BE2C (cell line): ENCODE measurements at regions not wholly inside any gene's neighbourhood (a gene's known extent, or its start where the extent isn't known, plus 50 kb on each side); places are given as distances from the start of the nearest gene placed in this dataset.

Source experiments
- DNase-seq: peaks from one replicate; pipeline ENCODE4 v3.0.0-alpha.2; 2020
- H3K27me3 ChIP-seq: fragments of 250-450 bp; sonication (Bioruptor Pico); 2 replicates; pipeline ENCODE4 v1.5.1; 2020; ENCODE audit warnings: mild to moderate bottlenecking
- H3K36me3 ChIP-seq: fragments of 250-450 bp; sonication (Bioruptor Pico); 2 replicates; pipeline ENCODE4 v1.5.1; 2020; ENCODE audit warnings: mild to moderate bottlenecking
- H3K4me1 ChIP-seq: fragments of 250-450 bp; sonication (Bioruptor Pico); 2 replicates; pipeline ENCODE4 v1.5.1; 2020
- H3K4me3 ChIP-seq: 2 replicates; pipeline ENCODE4 v1.5.1; 2011; ENCODE audit warnings: low read depth, low read length
- H3K9me3 ChIP-seq: fragments of 250-450 bp; sonication (Bioruptor Pico); 2 replicates; pipeline ENCODE4 v1.5.1; 2020
- CTCF ChIP-seq: IDR thresholded peaks from 2 replicates; pipeline ENCODE4 v1.5.1; 2012; ENCODE audit warnings: mild to moderate bottlenecking, low read depth, low read length

GRCh38 chr13:73516731-73517130 lies 457.9 kb downstream of the KLF5 start:
- DNase-seq, result no peak
- no peak for TF ChIP-seq CTCF
- Histone ChIP-seq H3K4me3 (no peak overlapping the region), H3K27me3 (peaks cover 40% of the 10 kb centered on the region), H3K9me3 (no peaks in the 10 kb centered on the region), H3K4me1 (no peaks in the 10 kb centered on the region), H3K36me3 (no peaks in the 10 kb centered on the region)

GRCh38 chr13:73514208-73514607 lies 455.4 kb downstream of the KLF5 start:
- H3K4me3 ChIP-seq, result no peak overlapping the region
- DNase-seq, result no peak
- H3K36me3 ChIP-seq, result no peaks in the 10 kb centered on the region
- peaks cover 25% of the 10 kb centered on the region for H3K27me3 ChIP-seq
- TF ChIP-seq CTCF, result no peak
- H3K9me3 ChIP-seq, result no peaks in the 10 kb centered on the region
- no peaks in the 10 kb centered on the region for H3K4me1 ChIP-seq

- DNase-seq, result no peak
- H3K4me3 ChIP-seq, result no peak overlapping the region
- H3K9me3 ChIP-seq, result no peaks in the 10 kb centered on the region
- no peak for TF ChIP-seq CTCF
- H3K4me1 ChIP-seq, result no peaks in the 10 kb centered on the region
- H3K36me3 ChIP-seq, result no peaks in the 10 kb centered on the region
- H3K27me3 ChIP-seq, result peaks cover 23% of the 10 kb centered on the region
These were observed 454.9 kb downstream of the KLF5 start for GRCh38 chr13:73513751-73514150.

GRCh38 chr13:73508841-73509240 lies 450.0 kb downstream of the KLF5 start:
- H3K36me3 ChIP-seq, result no peaks in the 10 kb centered on the region
- TF ChIP-seq CTCF, result no peak
- no peak overlapping the region for H3K4me3 ChIP-seq
- no peak for DNase-seq
- peaks cover under 1% of the 10 kb centered on the region; the same call in 1 of the 2 replicates for H3K27me3 ChIP-seq
- no peaks in the 10 kb centered on the region; the same call in 1 of the 2 replicates for H3K9me3 ChIP-seq
- H3K4me1 ChIP-seq, result no peaks in the 10 kb centered on the region

GRCh38 chr13:73505376-73505890 lies 446.6 kb downstream of the KLF5 start:
- DNase-seq, result no peak
- no peaks in the 10 kb centered on the region for H3K4me1 ChIP-seq
- no peaks in the 10 kb centered on the region for H3K36me3 ChIP-seq
- peaks cover 3% of the 10 kb centered on the region; the same call in 1 of the 2 replicates for H3K27me3 ChIP-seq
- no peaks in the 10 kb centered on the region; the same call in 1 of the 2 replicates for H3K9me3 ChIP-seq
- TF ChIP-seq CTCF, result no peak
- no peak overlapping the region for H3K4me3 ChIP-seq

- Histone ChIP-seq H3K4me1 (no peaks in the 10 kb centered on the region), H3K36me3 (no peaks in the 10 kb centered on the region), H3K4me3 (no peak overlapping the region), H3K9me3 (no peaks in the 10 kb centered on the region; the same call in 1 of the 2 replicates), H3K27me3 (peaks cover 8% of the 10 kb centered on the region)
- TF ChIP-seq CTCF, result no peak
- DNase-seq, result no peak
These were observed 440.9 kb downstream of the KLF5 start for GRCh38 chr13:73499695-73500094.
